Epithelial cell of proximal tubule (primary cell): ENCODE measurements at regions not wholly inside any gene's neighbourhood (a gene's known extent, or its start where the extent isn't known, plus 50 kb on each side); places are given as distances from the start of the nearest gene placed in this dataset.

Experiments
- DNase-seq: peaks from one replicate; pipeline ENCODE4 v3.0.0-alpha.2; 2011; ENCODE audit warnings: low read depth
- H3K4me3 ChIP-seq: 2 replicates; pipeline ENCODE4 v1.5.1; 2011; ENCODE audit warnings: low read depth, mild to moderate bottlenecking, low read length
- TF ChIP-seq, protein P1 (sequence below): conservative IDR thresholded peaks from 2 replicates; pipeline ENCODE4 v1.5.1; 2012; ENCODE audit warnings: low read depth, mild to moderate bottlenecking, low read length

- H3K4me3 ChIP-seq: no peak overlapping the region
- DNase-seq: no peak
- TF ChIP-seq, protein P1, sequence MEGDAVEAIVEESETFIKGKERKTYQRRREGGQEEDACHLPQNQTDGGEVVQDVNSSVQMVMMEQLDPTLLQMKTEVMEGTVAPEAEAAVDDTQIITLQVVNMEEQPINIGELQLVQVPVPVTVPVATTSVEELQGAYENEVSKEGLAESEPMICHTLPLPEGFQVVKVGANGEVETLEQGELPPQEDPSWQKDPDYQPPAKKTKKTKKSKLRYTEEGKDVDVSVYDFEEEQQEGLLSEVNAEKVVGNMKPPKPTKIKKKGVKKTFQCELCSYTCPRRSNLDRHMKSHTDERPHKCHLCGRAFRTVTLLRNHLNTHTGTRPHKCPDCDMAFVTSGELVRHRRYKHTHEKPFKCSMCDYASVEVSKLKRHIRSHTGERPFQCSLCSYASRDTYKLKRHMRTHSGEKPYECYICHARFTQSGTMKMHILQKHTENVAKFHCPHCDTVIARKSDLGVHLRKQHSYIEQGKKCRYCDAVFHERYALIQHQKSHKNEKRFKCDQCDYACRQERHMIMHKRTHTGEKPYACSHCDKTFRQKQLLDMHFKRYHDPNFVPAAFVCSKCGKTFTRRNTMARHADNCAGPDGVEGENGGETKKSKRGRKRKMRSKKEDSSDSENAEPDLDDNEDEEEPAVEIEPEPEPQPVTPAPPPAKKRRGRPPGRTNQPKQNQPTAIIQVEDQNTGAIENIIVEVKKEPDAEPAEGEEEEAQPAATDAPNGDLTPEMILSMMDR: no peak
Observed at GRCh38 chr16:47848421-47849109, 307.2 kb downstream of the ABCC12 start.

- DNase-seq: no peak
- H3K4me3 ChIP-seq: no peak overlapping the region
- TF ChIP-seq, protein P1: no peak
Observed at GRCh38 chr16:47847220-47847970, 308.4 kb downstream of the ABCC12 start.

GRCh38 chr16:47834485-47835024, 321.2 kb downstream of the ABCC12 start:
- H3K4me3 ChIP-seq: no peak overlapping the region
- TF ChIP-seq, protein P1: no peak
- no peak for DNase-seq

DNA sequence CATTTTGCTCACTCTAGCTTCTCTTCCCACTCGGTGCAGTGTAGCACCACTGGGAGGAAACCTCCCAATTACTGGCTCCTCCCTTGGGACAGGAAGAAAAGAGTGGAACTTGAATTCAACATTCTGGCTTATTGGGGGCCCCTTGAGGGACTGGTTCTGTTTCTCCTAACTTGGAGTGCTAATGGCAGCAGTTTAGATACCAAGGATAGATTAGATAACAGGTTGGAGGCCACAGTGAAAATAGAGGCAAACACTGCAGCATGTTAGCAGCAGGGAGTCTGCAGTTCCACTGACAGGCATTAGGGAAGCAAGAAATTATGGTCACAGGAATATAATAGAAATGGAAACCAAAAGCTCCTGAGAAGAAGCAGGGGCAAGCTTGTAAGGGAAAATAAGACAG, 322.0 kb downstream of the ABCC12 start:
- no peak for DNase-seq
- TF ChIP-seq, protein P1: no peak
- H3K4me3 ChIP-seq: no peak overlapping the region

GRCh38 chr16:47829850-47830600, 325.8 kb downstream of the ABCC12 start:
- no peak overlapping the region for H3K4me3 ChIP-seq
- TF ChIP-seq, protein P1: no peak
- no peak for DNase-seq

- no peak for DNase-seq
- no peak overlapping the region for H3K4me3 ChIP-seq
- TF ChIP-seq, protein P1: no peak
Observed at GRCh38 chr16:47826070-47826469, 329.7 kb downstream of the ABCC12 start.
